ENCODE measurements at regions not wholly inside any gene's neighbourhood (a gene's known extent, or its start where the extent isn't known, plus 50 kb on each side); places are given as distances from the start of the nearest gene placed in this dataset.
"Not testable (repeated sequence)": the region's sequence is repeated elsewhere in the genome, so short reads cannot be mapped to it uniquely, and the experiment has no call there.

- no peak for DNase-seq
Observed at GRCh38 chr3:55147406-55147805, 219.5 kb upstream of the LRTM1 start.

- DNase-seq = no peak
Observed at GRCh38 chr3:55146216-55146615, 218.4 kb upstream of the LRTM1 start.

GRCh38 chr3:55144015-55144673 lies 216.3 kb upstream of the LRTM1 start:
- no peak for DNase-seq

GRCh38 chr3:55143336-55143735 lies 215.5 kb upstream of the LRTM1 start:
- DNase-seq = no peak

- DNase-seq = not testable (repeated sequence)
Observed at GRCh38 chr3:55136291-55136690, 208.4 kb upstream of the LRTM1 start.

- DNase-seq = no peak
Observed at GRCh38 chr3:55128225-55128823, 200.5 kb upstream of the LRTM1 start.

GRCh38 chr3:55127565-55127964 lies 199.7 kb upstream of the LRTM1 start:
- no peak for DNase-seq

GRCh38 chr3:55124371-55124770 lies 196.5 kb upstream of the LRTM1 start:
- no peak for DNase-seq
